Activated naive CD4-positive, alpha-beta T cell treated with anti-CD3 and anti-CD28 coated beads, Interleukin-2, amount 50 U/mL, for 72 hours (primary cell): ENCODE measurements at regions not wholly inside any gene's neighbourhood (a gene's known extent, or its start where the extent isn't known, plus 50 kb on each side); places are given as distances from the start of the nearest gene placed in this dataset.
A peak's percentile ranks its signal among the peaks of the same experiment; 100 is the strongest.

Source experiments
- ATAC-seq, 2 donors: fragments of 150-1000 bp; cut with Tn5 transposase; 2 replicates each; pipeline ENCODE4 v1.10.0; 2021; ENCODE audit warnings: mild to moderate bottlenecking in 2 of 2, moderate library complexity in 2 of 2
- DNase-seq, 2 donors: peaks; one replicate each; pipeline ENCODE4 v3.0.0; 2021 to 2022; ENCODE audit warnings: low spot score in 2 of 2
- H3K27ac Mint-ChIP-seq, 2 donors: one replicate each; pipeline ENCODE4 v1.8.0; 2022; ENCODE audit warnings: mild to moderate bottlenecking in 2 of 2, mixed read lengths in 2 of 2
- H3K36me3 Mint-ChIP-seq, 2 donors: one replicate each; pipeline ENCODE4 v1.8.0; 2022; ENCODE audit warnings: mixed read lengths in 2 of 2
- H3K9me3 Mint-ChIP-seq, 2 donors: one replicate each; pipeline ENCODE4 v1.8.0; 2022; ENCODE audit warnings: mixed read lengths in 2 of 2

DNA sequence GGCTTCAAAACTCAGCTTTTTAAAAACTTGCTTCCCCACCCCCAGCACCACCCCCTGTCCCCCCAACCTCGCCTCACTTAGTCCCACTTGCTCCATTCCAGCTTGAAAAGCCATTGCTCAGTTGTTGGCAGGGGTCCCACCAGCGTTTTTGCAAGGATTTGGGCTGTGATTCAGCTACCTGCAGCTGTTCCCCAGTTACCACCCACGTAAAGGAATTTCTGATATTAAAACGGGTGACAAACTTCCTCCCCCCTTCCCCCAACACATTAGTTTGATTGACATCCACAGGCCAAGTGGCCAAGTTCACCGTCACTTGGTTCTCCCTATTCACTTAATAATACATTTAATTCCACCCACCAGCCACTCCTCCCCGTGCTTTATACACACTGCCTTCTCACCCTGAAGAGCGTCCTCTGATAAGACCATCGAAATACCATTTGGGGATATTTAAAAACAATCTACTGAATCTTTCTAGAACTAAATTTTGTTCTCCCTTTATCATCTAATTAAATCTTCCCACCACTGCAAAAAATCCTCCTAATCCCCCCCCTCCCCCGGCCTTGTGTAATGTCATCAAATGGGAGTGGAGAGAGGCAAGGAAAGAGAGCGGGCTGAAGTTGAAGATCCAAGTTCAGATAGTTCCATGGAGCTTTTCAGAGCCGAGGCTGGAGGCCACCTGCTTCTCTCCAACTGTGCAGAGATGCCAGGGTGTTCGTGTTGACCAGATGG lies 55.1 kb downstream of the SOX9 start:
- H3K36me3 Mint-ChIP-seq, result peaks cover 0 to 5% of the 10 kb centered on the region in 2 donors
- ATAC-seq (no peak), DNase-seq (no peak)
- no peak overlapping the region for H3K27ac Mint-ChIP-seq
- H3K9me3 Mint-ChIP-seq, result peaks cover 5% of the 10 kb centered on the region in 2 donors

DNA sequence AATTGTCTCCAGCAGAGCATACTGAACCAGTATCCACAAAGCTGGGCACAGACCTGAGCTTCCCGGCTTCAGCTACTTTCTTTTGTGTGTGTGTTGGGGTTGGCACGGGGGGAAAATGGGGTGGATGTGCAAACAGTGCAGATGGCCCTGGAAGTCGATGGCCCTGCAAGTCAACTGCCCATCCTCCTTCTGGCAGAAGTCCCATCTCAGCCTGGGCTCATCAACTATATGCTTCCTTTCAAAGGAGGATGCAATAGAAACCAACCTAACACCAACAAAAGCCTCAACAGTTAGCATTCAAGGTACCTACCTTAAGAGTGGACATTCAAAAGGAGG lies 55.7 kb downstream of the SOX9 start:
- ATAC-seq (no peak), DNase-seq (no peak)
- peaks cover 10 to 11% of the 10 kb centered on the region in 2 donors for H3K9me3 Mint-ChIP-seq
- peaks cover 0 to 5% of the 10 kb centered on the region in 2 donors for H3K36me3 Mint-ChIP-seq
- no peak overlapping the region for H3K27ac Mint-ChIP-seq

DNA sequence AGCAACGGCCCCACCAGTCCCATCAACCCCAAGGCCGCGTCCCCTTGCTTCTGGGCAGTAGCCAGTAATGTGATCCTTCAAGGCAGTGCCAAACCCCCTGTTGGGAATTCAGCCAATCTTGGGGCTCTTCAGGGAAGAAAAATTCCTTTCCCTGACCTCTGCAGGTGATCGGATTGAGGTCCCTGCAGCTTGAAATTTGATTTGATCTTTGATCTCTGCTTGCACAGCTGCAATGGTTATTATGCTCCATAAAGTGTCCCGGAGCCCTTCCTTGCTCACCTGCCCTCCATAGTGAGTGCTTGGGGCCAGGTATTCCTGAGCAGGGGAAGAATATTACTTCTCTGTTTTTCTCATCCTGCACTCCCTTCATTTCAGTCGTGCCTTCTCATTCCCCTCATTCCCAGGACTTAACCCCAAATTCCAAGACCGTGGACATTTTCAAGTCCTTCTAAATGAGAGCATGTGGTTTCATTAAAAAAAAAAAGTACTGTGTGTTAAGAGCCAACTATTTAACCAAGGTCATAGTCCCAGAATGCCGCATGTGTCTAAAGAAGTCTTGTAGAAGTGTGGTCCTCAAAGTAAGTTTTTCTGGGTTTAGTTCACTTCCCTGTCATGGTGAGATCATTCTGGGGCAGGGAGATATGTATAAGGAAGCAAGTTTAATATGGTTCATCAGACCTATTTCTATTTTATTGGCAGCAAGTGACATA lies 56.3 kb downstream of the SOX9 start:
- H3K36me3 Mint-ChIP-seq, result peaks cover 0 to 5% of the 10 kb centered on the region in 2 donors
- H3K9me3 Mint-ChIP-seq, result peaks cover 10 to 11% of the 10 kb centered on the region in 2 donors
- ATAC-seq (no peak), DNase-seq (no peak)
- H3K27ac Mint-ChIP-seq, result no peak overlapping the region

DNA sequence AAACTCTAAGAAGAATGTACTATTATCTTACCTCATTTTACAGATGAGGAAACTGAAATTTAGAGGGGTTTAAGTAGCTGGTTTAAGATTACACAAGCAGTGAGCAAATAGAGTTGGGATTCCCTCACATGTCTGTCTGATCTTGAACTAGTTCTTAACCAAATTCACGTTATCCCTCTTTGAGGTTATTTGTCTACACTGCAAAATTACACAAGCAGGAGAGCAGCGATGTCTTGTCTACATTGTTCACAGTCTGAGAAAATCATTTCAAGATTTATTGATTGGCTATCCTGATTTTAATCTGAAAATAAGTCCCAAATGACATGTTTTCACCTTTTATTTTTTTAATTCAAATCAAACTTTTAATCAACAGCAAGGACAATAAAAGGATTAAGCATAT lies 56.9 kb downstream of the SOX9 start:
- Mint-ChIP-seq H3K36me3 (peaks cover 0 to 6% of the 10 kb centered on the region in 2 donors), H3K27ac (no peak overlapping the region), H3K9me3 (peaks cover 10 to 11% of the 10 kb centered on the region in 2 donors)
- DNase-seq, result no peak
- no peak for ATAC-seq

DNA sequence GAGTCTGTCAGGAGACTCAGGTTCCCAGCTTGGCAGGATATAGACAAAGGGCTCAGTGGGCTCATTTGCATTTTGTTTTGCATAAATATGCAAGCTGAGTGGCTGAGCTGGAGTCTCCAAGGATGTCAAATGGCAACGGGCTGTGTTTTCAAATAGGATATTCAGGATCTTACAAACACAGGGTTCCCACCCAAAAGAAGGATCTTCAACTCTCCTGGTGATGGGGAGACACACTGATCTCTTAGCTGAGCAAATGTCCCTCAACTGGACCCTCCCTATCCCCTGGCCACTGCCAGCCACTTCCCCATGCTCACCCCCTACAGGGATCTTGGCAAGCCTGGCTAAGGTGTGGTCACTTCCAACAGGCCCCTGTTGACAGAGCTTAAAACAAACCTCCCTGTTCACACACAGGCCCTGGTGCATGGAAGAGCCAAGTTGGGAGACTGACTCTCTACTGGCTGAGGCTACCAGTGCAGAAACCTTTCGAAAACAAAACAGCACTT lies 61.6 kb downstream of the SOX9 start:
- no peak for ATAC-seq
- peaks cover 0 to 7% of the 10 kb centered on the region in 2 donors for H3K36me3 Mint-ChIP-seq
- DNase-seq, result no peak
- H3K27ac Mint-ChIP-seq, result no peak overlapping the region
- H3K9me3 Mint-ChIP-seq, result peaks cover 7 to 12% of the 10 kb centered on the region in 2 donors

DNA sequence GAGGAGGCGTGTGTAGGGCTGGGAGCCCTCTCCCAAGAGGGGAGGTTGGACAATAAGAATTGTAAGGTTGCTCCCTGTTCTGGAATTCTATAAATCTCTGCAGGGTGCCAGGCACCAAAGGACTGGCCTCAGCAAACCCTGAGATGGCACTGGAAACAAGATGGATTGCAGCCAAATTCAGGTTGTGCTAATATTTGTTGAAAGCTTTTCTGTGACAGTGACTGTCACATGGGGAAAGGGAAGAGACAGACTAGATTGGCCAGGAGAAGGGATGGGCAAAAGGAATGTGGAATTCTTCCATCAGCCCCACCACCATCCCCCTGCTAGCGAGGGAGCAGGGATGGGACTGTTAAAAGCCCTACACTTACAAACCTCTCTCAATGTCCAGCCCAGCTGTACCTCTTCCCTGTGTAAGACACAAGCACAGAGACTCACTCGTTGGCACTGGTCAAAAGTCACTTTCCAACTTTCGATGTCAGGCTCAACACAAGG lies 62.4 kb downstream of the SOX9 start:
- peaks cover 0 to 7% of the 10 kb centered on the region in 2 donors for H3K36me3 Mint-ChIP-seq
- peaks cover 7 to 12% of the 10 kb centered on the region in 2 donors for H3K9me3 Mint-ChIP-seq
- no peak for ATAC-seq
- DNase-seq, result no peak
- H3K27ac Mint-ChIP-seq, result no peak overlapping the region

DNA sequence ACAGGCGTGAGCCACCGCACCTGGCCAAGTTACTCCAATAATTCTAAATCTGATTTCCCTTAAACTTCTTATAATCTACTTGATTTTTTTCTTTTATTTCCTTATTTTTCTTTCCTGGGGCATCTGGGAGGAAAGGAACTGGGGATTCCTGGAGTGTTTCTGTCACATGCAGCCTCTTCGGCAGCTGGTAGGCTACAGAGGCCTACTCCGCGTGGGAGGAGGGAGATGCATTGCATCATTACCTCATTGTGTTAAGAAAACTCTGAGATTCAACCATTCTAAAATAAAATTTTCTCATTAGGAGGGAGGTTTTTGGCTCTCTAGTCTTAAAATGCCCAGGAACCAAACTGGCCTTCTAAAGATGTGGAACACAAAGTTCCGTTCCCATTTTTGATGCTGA lies 64.0 kb downstream of the SOX9 start:
- H3K27ac Mint-ChIP-seq, result no peak overlapping the region

DNA sequence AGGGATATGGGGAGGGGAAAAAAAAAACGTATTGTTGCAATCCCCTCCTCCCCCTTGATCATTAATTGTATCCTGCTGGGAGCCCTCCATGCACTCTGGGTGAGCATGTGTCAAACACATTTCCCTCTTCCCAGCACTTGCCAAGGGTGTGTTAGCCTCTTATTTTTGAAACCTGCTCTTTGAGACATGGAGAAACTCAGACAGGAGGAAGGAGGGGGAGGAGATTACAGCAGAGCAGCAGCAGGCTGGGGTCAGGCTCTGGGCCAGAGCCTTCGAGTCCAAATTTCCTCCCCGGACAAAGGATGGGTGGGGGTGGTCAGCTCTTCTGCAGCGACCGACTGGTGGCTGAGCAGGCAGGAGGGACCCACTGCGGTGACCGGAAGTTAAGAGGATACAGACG lies 64.7 kb downstream of the SOX9 start:
- ATAC-seq (no peak), DNase-seq (no peak)
- Mint-ChIP-seq H3K36me3 (peaks cover 0 to 7% of the 10 kb centered on the region in 2 donors), H3K9me3 (peaks cover 7 to 12% of the 10 kb centered on the region in 2 donors), H3K27ac (no peak overlapping the region)

More for the DNA sequence above, 64.0 kb downstream of the SOX9 start:
- Mint-ChIP-seq H3K9me3 (peaks cover 7 to 12% of the 10 kb centered on the region in 2 donors), H3K36me3 (peaks cover 0 to 7% of the 10 kb centered on the region in 2 donors)
- ATAC-seq (no peak), DNase-seq (no peak)

DNA sequence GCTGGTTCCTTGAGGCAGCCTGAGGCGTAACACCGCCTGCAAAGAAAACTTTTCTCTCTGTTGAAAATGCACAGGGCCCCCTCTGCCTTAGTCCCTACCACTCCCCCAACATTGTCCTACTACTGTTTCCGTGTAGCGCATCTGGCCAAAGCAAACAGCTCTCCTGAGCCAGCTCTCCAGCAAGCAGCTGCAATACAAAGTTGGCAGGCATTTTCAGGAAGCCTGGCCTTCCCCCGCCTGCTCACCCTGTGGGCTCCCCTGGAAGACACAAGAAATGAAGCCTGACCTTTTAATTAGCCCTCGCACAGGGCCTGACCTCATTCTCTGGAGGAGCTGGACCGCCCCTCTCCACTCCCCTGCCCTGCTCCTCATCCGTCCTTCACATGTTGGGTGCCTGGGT lies 66.7 kb downstream of the SOX9 start:
- H3K36me3 Mint-ChIP-seq, result peaks cover 0 to 7% of the 10 kb centered on the region in 2 donors
- no peak for DNase-seq

DNA sequence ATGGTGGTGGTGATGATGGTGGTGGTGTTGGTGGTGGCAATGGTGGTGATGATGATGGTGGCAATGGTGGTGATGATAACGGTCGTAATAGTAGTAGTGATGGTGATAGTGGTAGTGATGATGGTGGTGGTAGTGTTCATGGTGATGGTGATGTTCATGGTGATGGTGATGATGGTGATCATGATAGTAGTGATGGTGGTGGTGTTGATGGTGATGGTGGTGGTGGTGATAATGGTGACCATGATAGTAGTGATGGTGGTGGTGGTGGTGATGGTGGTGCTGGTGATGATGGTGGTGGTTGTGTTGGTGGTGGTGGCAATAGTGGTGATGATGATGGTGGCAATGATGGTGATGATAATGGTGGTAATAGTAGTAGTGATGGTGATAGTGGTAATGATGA lies 68.0 kb downstream of the SOX9 start:
- DNase-seq (no peak), ATAC-seq (no peak)
- Mint-ChIP-seq H3K27ac (no peak overlapping the region), H3K36me3 (no peaks in the 10 kb centered on the region), H3K9me3 (no peaks in the 10 kb centered on the region)

More for the DNA sequence above, 66.7 kb downstream of the SOX9 start:
- peak overlapping the region in 1 of 2 donors; percentile 77 for H3K27ac Mint-ChIP-seq
- peaks cover 0 to 5% of the 10 kb centered on the region in 2 donors for H3K9me3 Mint-ChIP-seq
- ATAC-seq, result no peak

DNA sequence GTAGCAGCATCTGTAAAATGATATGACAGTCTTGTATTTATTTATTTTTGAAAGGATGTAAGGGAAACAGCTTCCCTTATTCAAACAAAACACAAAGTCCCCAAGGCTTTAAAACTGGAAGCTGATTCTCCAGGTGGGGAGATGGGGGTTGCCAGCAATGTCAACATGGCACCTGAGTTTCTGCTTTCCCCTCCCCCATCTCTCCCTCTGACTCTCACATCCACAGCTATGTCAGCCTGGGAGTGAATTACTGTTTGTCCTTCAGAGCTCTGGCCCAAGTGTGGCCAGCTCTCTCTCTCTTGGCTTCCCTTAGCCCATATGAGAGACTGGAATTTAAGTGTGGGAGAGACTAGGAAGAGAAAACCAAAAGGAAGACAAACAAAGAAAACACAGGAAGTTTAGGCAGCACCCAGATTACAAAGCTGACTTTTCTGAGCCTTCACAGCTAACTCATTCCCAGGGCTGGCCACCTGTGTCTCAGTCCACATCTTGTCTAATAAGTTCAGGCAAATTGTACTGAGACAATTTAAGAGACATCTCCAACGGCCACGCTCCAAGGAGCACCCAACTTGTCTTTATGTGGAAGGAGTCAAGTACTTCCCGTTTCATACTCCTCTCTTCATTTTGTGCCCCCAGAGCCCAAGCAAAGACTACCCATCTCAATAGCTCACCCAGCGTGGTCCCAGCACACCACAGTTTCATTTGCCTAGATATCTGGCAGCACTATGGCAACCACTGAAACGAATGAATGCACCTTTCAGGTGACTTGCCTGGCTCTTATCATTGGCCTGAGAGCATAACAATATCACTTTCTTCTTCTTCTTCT lies 69.2 kb downstream of the SOX9 start:
- DNase-seq (no peak), ATAC-seq (no peak)
- no peak overlapping the region for H3K27ac Mint-ChIP-seq
- H3K36me3 Mint-ChIP-seq, result no peaks in the 10 kb centered on the region
- H3K9me3 Mint-ChIP-seq, result no peaks in the 10 kb centered on the region

DNA sequence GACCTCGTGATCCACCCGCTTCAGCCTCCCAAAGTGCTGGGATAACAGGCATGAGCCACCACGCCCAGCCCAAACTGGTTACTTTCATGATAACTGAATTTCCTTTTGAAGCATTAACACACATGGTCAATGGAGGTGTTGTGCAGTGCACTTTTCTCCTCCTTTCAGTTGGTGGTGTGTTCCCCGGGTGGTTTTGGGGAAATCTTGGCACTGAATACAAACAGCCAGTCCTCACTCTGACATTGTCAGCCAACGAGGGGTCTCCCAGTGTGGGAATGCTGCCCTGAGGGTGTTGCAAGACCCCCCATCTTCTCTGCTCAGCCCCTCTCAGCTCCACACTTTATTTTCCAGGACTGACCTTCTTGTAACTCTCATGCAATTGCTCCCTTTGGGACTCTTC lies 70.5 kb downstream of the SOX9 start:
- H3K9me3 Mint-ChIP-seq, result peaks cover 4% of the 10 kb centered on the region in 2 donors
- H3K36me3 Mint-ChIP-seq, result peaks cover 0 to 4% of the 10 kb centered on the region in 2 donors
- ATAC-seq (no peak), DNase-seq (no peak)
- H3K27ac Mint-ChIP-seq, result no peak overlapping the region

DNA sequence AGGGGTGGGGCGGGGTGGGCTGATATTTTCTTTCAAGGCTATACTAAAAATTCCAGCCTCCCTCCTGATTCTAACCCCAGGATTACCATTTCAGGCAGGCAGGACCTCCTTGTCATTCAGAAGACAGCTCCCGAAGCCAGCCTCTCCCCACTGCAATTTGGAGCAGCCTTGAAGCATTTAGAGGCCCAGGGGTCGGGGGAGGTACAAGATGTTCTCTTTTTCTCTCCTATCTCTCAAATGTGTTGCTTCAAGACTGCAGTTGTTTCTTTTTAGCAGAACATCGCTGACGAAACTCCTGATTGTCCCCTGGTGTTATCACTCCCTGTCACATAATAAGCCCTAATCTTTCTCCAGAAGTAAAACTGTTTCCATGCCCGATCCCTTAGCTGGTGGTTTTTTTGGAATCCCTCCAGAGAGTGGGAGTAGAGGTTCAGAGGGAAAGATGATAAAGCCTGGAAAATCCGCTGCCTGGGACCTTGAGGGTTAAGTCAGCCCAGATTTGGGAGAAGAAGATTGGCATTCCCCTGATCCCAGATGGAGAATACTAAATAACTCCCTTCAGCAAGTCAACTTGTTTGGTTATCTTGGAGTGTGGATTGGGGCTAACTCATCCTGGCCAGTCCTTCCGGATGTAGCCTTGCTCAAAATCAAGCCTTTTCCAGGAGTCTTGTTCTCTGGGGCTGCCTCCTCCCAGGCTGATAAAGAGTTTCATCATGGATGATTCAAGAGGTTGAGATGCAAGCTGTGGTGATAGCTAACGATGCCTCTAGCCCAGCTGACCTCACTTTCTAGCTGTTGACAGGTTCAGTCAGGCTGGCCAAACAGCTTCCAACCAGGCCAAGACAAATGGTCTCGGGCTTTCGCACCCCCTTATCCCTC lies 71.3 kb downstream of the SOX9 start:
- Mint-ChIP-seq H3K27ac (no peak overlapping the region), H3K36me3 (peaks cover 0 to 4% of the 10 kb centered on the region in 2 donors), H3K9me3 (peaks cover 8 to 9% of the 10 kb centered on the region in 2 donors)
- DNase-seq, result no peak
- no peak for ATAC-seq

DNA sequence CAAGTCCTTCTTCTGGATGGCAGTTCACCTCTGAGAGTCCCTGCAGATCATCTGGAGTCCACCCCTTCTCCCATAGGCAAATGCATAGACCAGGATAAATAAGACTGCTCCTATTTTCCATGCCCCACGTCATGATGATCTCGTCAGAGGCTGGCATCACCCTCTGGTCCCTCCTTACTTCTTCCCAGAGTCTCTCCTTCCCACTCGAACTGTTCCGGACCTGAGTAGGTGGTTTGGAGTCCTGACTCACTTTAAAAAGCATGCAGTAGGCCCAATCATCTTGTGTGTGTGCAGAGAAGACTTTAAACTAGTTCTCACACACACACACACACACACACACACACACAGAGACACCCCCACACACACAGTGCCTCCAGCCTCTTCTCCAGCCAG lies 72.0 kb downstream of the SOX9 start:
- peaks cover 9 to 11% of the 10 kb centered on the region in 2 donors for H3K9me3 Mint-ChIP-seq
- no peak for DNase-seq
- no peak for ATAC-seq
- H3K27ac Mint-ChIP-seq, result peak overlapping the region in 1 of 2 donors; percentile 57
- H3K36me3 Mint-ChIP-seq, result peaks cover 0 to 4% of the 10 kb centered on the region in 2 donors

DNA sequence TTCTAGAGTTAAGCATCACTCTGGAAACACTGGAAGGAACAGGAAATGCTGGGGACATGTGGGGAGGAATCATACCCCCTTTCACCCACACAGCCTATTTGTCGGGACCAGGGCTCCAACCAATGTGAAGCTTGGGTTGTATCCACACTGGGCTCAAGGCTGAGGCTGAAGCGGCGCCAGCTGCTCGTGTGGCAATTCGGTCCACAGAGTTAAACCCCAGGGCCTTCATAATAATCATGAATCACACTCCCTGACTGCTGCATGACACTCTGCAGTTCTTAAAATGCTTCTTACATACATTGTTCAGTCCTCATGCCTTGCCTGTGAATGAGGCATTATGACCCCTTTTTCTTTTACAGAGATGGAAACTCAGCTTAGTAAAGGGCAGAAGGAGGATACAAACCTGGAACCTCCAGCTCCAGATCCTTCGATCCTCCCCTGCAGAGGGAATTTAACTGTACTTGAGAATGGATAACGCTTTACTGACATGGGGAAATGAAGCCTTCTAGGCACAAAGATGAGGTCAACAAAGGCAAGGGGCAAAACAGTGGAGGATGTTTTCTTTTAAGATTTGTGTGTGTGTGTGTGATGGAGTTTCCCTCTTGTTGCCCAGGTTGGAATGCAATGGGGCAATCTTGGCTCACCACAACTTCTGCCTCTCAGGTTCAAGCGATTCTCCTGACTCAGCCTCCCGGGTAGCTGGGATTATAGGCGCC lies 72.7 kb downstream of the SOX9 start:
- no peak for DNase-seq
- Mint-ChIP-seq H3K27ac (no peak overlapping the region), H3K36me3 (peaks cover 0 to 4% of the 10 kb centered on the region in 2 donors), H3K9me3 (peaks cover 9 to 11% of the 10 kb centered on the region in 2 donors)
- ATAC-seq, result no peak
